ENCODE measurements at regions not wholly inside any gene's neighbourhood (a gene's known extent, or its start where the extent isn't known, plus 50 kb on each side); places are given as distances from the start of the nearest gene placed in this dataset.

GRCh38 chr12:60863421-60863820 lies 1267.6 kb downstream of the SLC16A7 start:
- H3K4me1 ChIP-seq (ENCODE audit: low read depth, poor library complexity, severe bottlenecking), result no peaks in the 10 kb centered on the region

DNA sequence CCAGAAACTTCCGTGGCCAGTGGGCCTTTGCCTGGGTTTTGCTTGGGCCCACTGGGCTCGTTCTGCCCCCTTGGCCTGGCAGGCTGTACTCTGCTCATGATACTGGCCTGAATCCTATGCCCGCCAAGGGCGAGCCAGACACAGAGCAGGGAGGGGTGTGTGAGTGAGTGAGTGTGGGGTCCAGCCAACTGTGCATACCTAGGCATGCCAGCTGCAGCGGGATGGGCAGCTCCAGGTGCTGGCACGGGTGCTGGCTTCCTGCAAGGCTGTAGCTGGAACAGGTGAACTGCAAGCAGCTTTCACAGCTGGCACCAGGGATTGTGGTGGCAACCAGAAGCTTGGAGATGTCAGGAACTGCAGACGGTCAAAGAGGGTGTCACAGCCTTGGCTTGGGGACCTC lies 1276.4 kb downstream of the SLC16A7 start:
- Histone ChIP-seq H3K27me3 (ENCODE audit: insufficient read depth, low read depth) (no peaks in the 10 kb centered on the region), H3K9ac (no peak overlapping the region), H4K20me1 (ENCODE audit: insufficient read depth) (no peaks in the 10 kb centered on the region), H3K4me3 (IDR thresholded peaks at IDR 0.05; ENCODE audit: insufficient read depth, low read depth, low read length) (no peak overlapping the region), H3K4me2 (no peak overlapping the region), H3K27ac (no peak overlapping the region), H3K4me1 (ENCODE audit: low read depth, poor library complexity, severe bottlenecking) (no peaks in the 10 kb centered on the region), H3K36me3 (ENCODE audit: insufficient read depth) (no peaks in the 10 kb centered on the region), H3K79me2 (ENCODE audit: insufficient read depth, low read depth) (no peaks in the 10 kb centered on the region), H2AFZ (ENCODE audit: low read depth) (no peak overlapping the region)
- TF ChIP-seq, protein P1, sequence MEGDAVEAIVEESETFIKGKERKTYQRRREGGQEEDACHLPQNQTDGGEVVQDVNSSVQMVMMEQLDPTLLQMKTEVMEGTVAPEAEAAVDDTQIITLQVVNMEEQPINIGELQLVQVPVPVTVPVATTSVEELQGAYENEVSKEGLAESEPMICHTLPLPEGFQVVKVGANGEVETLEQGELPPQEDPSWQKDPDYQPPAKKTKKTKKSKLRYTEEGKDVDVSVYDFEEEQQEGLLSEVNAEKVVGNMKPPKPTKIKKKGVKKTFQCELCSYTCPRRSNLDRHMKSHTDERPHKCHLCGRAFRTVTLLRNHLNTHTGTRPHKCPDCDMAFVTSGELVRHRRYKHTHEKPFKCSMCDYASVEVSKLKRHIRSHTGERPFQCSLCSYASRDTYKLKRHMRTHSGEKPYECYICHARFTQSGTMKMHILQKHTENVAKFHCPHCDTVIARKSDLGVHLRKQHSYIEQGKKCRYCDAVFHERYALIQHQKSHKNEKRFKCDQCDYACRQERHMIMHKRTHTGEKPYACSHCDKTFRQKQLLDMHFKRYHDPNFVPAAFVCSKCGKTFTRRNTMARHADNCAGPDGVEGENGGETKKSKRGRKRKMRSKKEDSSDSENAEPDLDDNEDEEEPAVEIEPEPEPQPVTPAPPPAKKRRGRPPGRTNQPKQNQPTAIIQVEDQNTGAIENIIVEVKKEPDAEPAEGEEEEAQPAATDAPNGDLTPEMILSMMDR (conservative IDR thresholded peaks at IDR 0.05; ENCODE audit: low read depth, low read length), result no peak

More at GRCh38 chr12:60863421-60863820, 1267.6 kb downstream of the SLC16A7 start:
- TF ChIP-seq, protein P1 (conservative IDR thresholded peaks at IDR 0.05; ENCODE audit: low read depth, low read length), result no peak
- Histone ChIP-seq H3K27me3 (ENCODE audit: insufficient read depth, low read depth) (no peaks in the 10 kb centered on the region), H2AFZ (ENCODE audit: low read depth) (no peak overlapping the region), H3K4me2 (no peak overlapping the region), H3K36me3 (ENCODE audit: insufficient read depth) (no peaks in the 10 kb centered on the region), H3K4me3 (IDR thresholded peaks at IDR 0.05; ENCODE audit: insufficient read depth, low read depth, low read length) (no peak overlapping the region), H3K27ac (no peak overlapping the region), H3K79me2 (ENCODE audit: insufficient read depth, low read depth) (no peaks in the 10 kb centered on the region), H4K20me1 (ENCODE audit: insufficient read depth) (no peaks in the 10 kb centered on the region), H3K9ac (no peak overlapping the region)

GRCh38 chr12:60872850-60873713 lies 1277.3 kb downstream of the SLC16A7 start:
- H2AFZ ChIP-seq (ENCODE audit: low read depth), result no peak overlapping the region
- no peaks in the 10 kb centered on the region for H3K36me3 ChIP-seq (ENCODE audit: insufficient read depth)
- TF ChIP-seq, protein P1 (conservative IDR thresholded peaks at IDR 0.05; ENCODE audit: low read depth, low read length), result no peak
- H3K4me3 ChIP-seq (IDR thresholded peaks at IDR 0.05; ENCODE audit: insufficient read depth, low read depth, low read length), result no peak overlapping the region
- H3K27ac ChIP-seq, result no peak overlapping the region
- no peak overlapping the region for H3K4me2 ChIP-seq
- no peaks in the 10 kb centered on the region for H3K79me2 ChIP-seq (ENCODE audit: insufficient read depth, low read depth)
- H4K20me1 ChIP-seq (ENCODE audit: insufficient read depth), result no peaks in the 10 kb centered on the region
- no peaks in the 10 kb centered on the region for H3K4me1 ChIP-seq (ENCODE audit: low read depth, poor library complexity, severe bottlenecking)
- no peak overlapping the region for H3K9ac ChIP-seq
- H3K27me3 ChIP-seq (ENCODE audit: insufficient read depth, low read depth), result no peaks in the 10 kb centered on the region

GRCh38 chr12:60874091-60874490 lies 1278.3 kb downstream of the SLC16A7 start:
- Histone ChIP-seq H3K4me2 (no peak overlapping the region), H3K4me1 (ENCODE audit: low read depth, poor library complexity, severe bottlenecking) (no peaks in the 10 kb centered on the region), H3K27me3 (ENCODE audit: insufficient read depth, low read depth) (no peaks in the 10 kb centered on the region), H3K27ac (no peak overlapping the region), H3K4me3 (IDR thresholded peaks at IDR 0.05; ENCODE audit: insufficient read depth, low read depth, low read length) (no peak overlapping the region), H4K20me1 (ENCODE audit: insufficient read depth) (no peaks in the 10 kb centered on the region), H2AFZ (ENCODE audit: low read depth) (no peak overlapping the region), H3K36me3 (ENCODE audit: insufficient read depth) (no peaks in the 10 kb centered on the region), H3K79me2 (ENCODE audit: insufficient read depth, low read depth) (no peaks in the 10 kb centered on the region), H3K9ac (no peak overlapping the region)
- TF ChIP-seq, protein P1 (conservative IDR thresholded peaks at IDR 0.05; ENCODE audit: low read depth, low read length), result no peak
